Mesenchymal stem cell (in vitro differentiated cells and primary cell): ENCODE measurements at regions not wholly inside any gene's neighbourhood (a gene's known extent, or its start where the extent isn't known, plus 50 kb on each side); places are given as distances from the start of the nearest gene placed in this dataset.

Experiments used
- DNase-seq: peaks from one replicate; pipeline ENCODE4 v3.0.0-alpha.2; 2013
- H2AFZ ChIP-seq: one replicate; pipeline ENCODE4 v1.6.1; 2013; ENCODE audit warnings: low read depth, mild to moderate bottlenecking, control low read depth, inconsistent platforms, low read length, moderate library complexity
- H2AK5ac ChIP-seq: 2 replicates; pipeline ENCODE4 v1.6.1; 2013; ENCODE audit warnings: low read length, moderate library complexity, mild to moderate bottlenecking, inconsistent platforms; ENCODE audit not compliant: severe bottlenecking
- H2BK120ac ChIP-seq: one replicate; pipeline ENCODE4 v1.6.1; 2013; ENCODE audit warnings: low read depth, mild to moderate bottlenecking, inconsistent platforms, low read length, moderate library complexity
- H2BK12ac ChIP-seq, 2 experiments: one replicate each; pipeline ENCODE4 v1.6.1; 2013; ENCODE audit warnings: inconsistent platforms in 2 of 2, low read length in 2 of 2, mild to moderate bottlenecking in 2 of 2, moderate library complexity in 2 of 2, control low read depth in 1 of 2
- H2BK15ac ChIP-seq: one replicate; pipeline ENCODE4 v1.6.1; 2013; ENCODE audit warnings: mild to moderate bottlenecking, low read depth, inconsistent platforms; ENCODE audit not compliant: poor library complexity, severe bottlenecking
- H2BK5ac ChIP-seq: 2 replicates; pipeline ENCODE4 v1.6.1; 2013; ENCODE audit warnings: low read depth, mild to moderate bottlenecking, low read length, control low read depth, inconsistent platforms; ENCODE audit not compliant: poor library complexity, severe bottlenecking
- H3K14ac ChIP-seq, 2 experiments: one replicate each; pipeline ENCODE4 v1.6.1; 2013; ENCODE audit warnings: inconsistent platforms in 2 of 2, low read length in 2 of 2, control low read depth in 1 of 2, mild to moderate bottlenecking in 1 of 2, moderate library complexity in 1 of 2
- H3K18ac ChIP-seq, 2 experiments: one replicate each; pipeline ENCODE4 v1.6.1; 2013; ENCODE audit warnings: inconsistent platforms in 2 of 2, low read length in 2 of 2, control low read depth in 1 of 2, low read depth in 1 of 2, mild to moderate bottlenecking in 1 of 2
- H3K23ac ChIP-seq, 2 experiments: one replicate each; pipeline ENCODE4 v1.6.1; 2013; ENCODE audit warnings: inconsistent platforms in 2 of 2, low read length in 2 of 2, mild to moderate bottlenecking in 2 of 2, moderate library complexity in 2 of 2, control low read depth in 1 of 2
- H3K27ac ChIP-seq: 2 replicates; pipeline ENCODE4 v1.5.1; 2013; ENCODE audit warnings: mild to moderate bottlenecking, moderate library complexity, low read length, control low read depth, inconsistent platforms; ENCODE audit not compliant: poor library complexity, severe bottlenecking
- H3K27me3 ChIP-seq, 2 experiments: 2 replicates each; pipeline versions ENCODE4 v1.6.1 to v1.7.0; 2013; ENCODE audit warnings: low read length in 2 of 2, mild to moderate bottlenecking in 2 of 2, moderate library complexity in 2 of 2, control low read depth in 1 of 2, inconsistent platforms in 1 of 2; ENCODE audit not compliant: control insufficient read depth in 1 of 2, insufficient read depth in 1 of 2
- H3K36me3 ChIP-seq, 2 experiments: 2 replicates each; pipeline versions ENCODE4 v1.6.1 to v1.7.0; 2013; ENCODE audit warnings: low read length in 2 of 2, control low read depth in 1 of 2, inconsistent platforms in 1 of 2, low read depth in 1 of 2, mild to moderate bottlenecking in 1 of 2; ENCODE audit not compliant: insufficient read depth in 2 of 2, control insufficient read depth in 1 of 2
- H3K4ac ChIP-seq, 2 experiments: one replicate each; pipeline ENCODE4 v1.6.1; 2013; ENCODE audit warnings: inconsistent platforms in 2 of 2, low read length in 2 of 2, mild to moderate bottlenecking in 2 of 2, moderate library complexity in 2 of 2, control low read depth in 1 of 2, low read depth in 1 of 2
- H3K4me1 ChIP-seq: 2 replicates; pipeline ENCODE4 v1.6.1; 2013; ENCODE audit warnings: low read depth, low read length, control low read depth; ENCODE audit not compliant: control insufficient read depth, insufficient read depth
- H3K4me2 ChIP-seq: 2 replicates; pipeline ENCODE4 v1.6.1; 2013; ENCODE audit warnings: low read length, mild to moderate bottlenecking, inconsistent platforms; ENCODE audit not compliant: poor library complexity, severe bottlenecking
- H3K4me3 ChIP-seq, 2 experiments: 2 replicates each; pipeline versions ENCODE4 v1.5.1 to v1.7.0; 2013; ENCODE audit warnings: low read length in 2 of 2, mild to moderate bottlenecking in 2 of 2, control low read depth in 1 of 2, low read depth in 1 of 2; ENCODE audit not compliant: insufficient read depth in 1 of 2
- H3K79me1 ChIP-seq: replicated peaks from 2 replicates; pipeline ENCODE4 v1.6.1; 2013; ENCODE audit warnings: mild to moderate bottlenecking, control low read depth, low read length, inconsistent platforms; ENCODE audit not compliant: poor library complexity, severe bottlenecking
- H3K9ac ChIP-seq: 2 replicates; pipeline ENCODE4 v1.7.0; 2013; ENCODE audit warnings: mild to moderate bottlenecking, low read length, moderate library complexity
- H3K9me3 ChIP-seq: 2 replicates; pipeline ENCODE4 v1.7.0; 2013; ENCODE audit warnings: mild to moderate bottlenecking, low read length; ENCODE audit not compliant: control insufficient read depth
- H4K8ac ChIP-seq: one replicate; pipeline ENCODE4 v1.6.1; 2013; ENCODE audit warnings: inconsistent platforms, mild to moderate bottlenecking, low read length, moderate library complexity
- H4K91ac ChIP-seq: one replicate; pipeline ENCODE4 v1.6.1; 2013; ENCODE audit warnings: mild to moderate bottlenecking, low read length, inconsistent platforms
- WGBS: methylation state at CpG from one replicate; pipeline ENCODE4 v1.1.7; 2013; ENCODE audit warnings: mixed read lengths; 5-methylcytosine and 5-hydroxymethylcytosine counted together

GRCh38 chr3:72205297-72205826, 420.4 kb upstream of the PROK2 start:
- 70% methylated on average over 6 of the region's 8 CpGs for WGBS
- H3K27me3 ChIP-seq, result peaks cover 40 to 47% of the 10 kb centered on the region in 2 experiments
- DNase-seq, result no peak

DNA sequence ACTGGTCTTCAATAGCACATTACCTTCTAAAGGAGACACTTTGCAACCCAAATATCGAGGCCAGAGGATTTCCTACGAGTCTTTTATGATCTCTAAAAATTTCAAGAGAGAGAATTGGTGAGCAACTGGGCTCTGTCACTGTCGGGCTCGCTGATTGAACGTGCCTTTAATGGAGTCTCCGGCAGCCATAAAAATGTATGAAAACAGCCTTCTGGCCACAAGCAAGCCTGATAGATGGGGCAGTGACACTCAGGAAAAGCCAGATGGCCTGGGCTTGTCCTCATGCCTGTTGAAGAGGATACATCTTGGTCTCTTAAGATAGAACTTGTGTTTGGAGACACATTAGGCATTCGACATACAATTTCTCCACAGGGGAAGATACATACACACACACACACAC, 419.5 kb upstream of the PROK2 start:
- H3K23ac ChIP-seq, result no peak overlapping the region
- H2AK5ac ChIP-seq, result no peak overlapping the region
- no peak overlapping the region for H3K18ac ChIP-seq
- H3K79me1 ChIP-seq, result no peaks in the 10 kb centered on the region
- H3K4me2 ChIP-seq, result no peak overlapping the region
- no peak overlapping the region for H2BK12ac ChIP-seq
- H3K4ac ChIP-seq, result no peak overlapping the region
- H4K8ac ChIP-seq, result no peak overlapping the region
- no peak overlapping the region for H2BK15ac ChIP-seq
- no peak overlapping the region for H4K91ac ChIP-seq
- no peak overlapping the region for H3K9ac ChIP-seq
- H3K4me1 ChIP-seq, result no peaks in the 10 kb centered on the region
- 9% methylated on average over 7 of the region's 7 CpGs for WGBS
- no peak for DNase-seq
- H3K27me3 ChIP-seq, result peaks cover 31 to 43% of the 10 kb centered on the region in 2 experiments
- H3K27ac ChIP-seq, result no peak overlapping the region
- H2AFZ ChIP-seq, result no peak overlapping the region
- H3K4me3 ChIP-seq, result no peak overlapping the region
- no peak overlapping the region for H2BK120ac ChIP-seq
- no peak overlapping the region for H2BK5ac ChIP-seq
- no peaks in the 10 kb centered on the region for H3K36me3 ChIP-seq
- peaks cover 17% of the 10 kb centered on the region for H3K9me3 ChIP-seq
- no peak overlapping the region for H3K14ac ChIP-seq

More at GRCh38 chr3:72205297-72205826, 420.4 kb upstream of the PROK2 start:
- Histone ChIP-seq H2AK5ac (no peak overlapping the region), H3K79me1 (no peaks in the 10 kb centered on the region), H3K4me3 (no peak overlapping the region), H3K36me3 (no peaks in the 10 kb centered on the region), H3K23ac (no peak overlapping the region), H3K4ac (no peak overlapping the region), H3K4me2 (no peak overlapping the region), H4K91ac (no peak overlapping the region), H2BK5ac (no peak overlapping the region), H4K8ac (no peak overlapping the region), H3K14ac (no peak overlapping the region), H2BK120ac (no peak overlapping the region), H2BK12ac (no peak overlapping the region), H3K9me3 (peaks cover 11% of the 10 kb centered on the region), H3K18ac (no peak overlapping the region), H2BK15ac (no peak overlapping the region), H2AFZ (no peak overlapping the region), H3K4me1 (no peaks in the 10 kb centered on the region), H3K9ac (no peak overlapping the region), H3K27ac (no peak overlapping the region)

- WGBS, result 56% methylated on average over 7 of the region's 8 CpGs
- no peak overlapping the region for H3K4me2 ChIP-seq
These were observed 418.8 kb upstream of the PROK2 start for GRCh38 chr3:72203613-72204349.

GRCh38 chr3:72203105-72203504, 418.2 kb upstream of the PROK2 start:
- WGBS, result 90% methylated on average over 3 of the region's 4 CpGs
- H3K79me1 ChIP-seq, result no peaks in the 10 kb centered on the region
- peaks cover 17% of the 10 kb centered on the region for H3K9me3 ChIP-seq
- peaks cover 25 to 45% of the 10 kb centered on the region in 2 experiments for H3K27me3 ChIP-seq
- no peak overlapping the region for H3K9ac ChIP-seq
- H3K36me3 ChIP-seq, result no peaks in the 10 kb centered on the region
- no peak overlapping the region for H3K4me3 ChIP-seq
- no peak overlapping the region for H2AFZ ChIP-seq
- H2BK12ac ChIP-seq, result no peak overlapping the region
- H2BK120ac ChIP-seq, result no peak overlapping the region
- no peak overlapping the region for H4K91ac ChIP-seq
- H2BK5ac ChIP-seq, result no peak overlapping the region
- no peak overlapping the region for H3K4ac ChIP-seq
- H3K23ac ChIP-seq, result no peak overlapping the region
- DNase-seq, result no peak
- no peak overlapping the region for H4K8ac ChIP-seq
- H3K4me1 ChIP-seq, result no peaks in the 10 kb centered on the region
- H2BK15ac ChIP-seq, result no peak overlapping the region
- H3K4me2 ChIP-seq, result no peak overlapping the region
- H3K18ac ChIP-seq, result no peak overlapping the region
- no peak overlapping the region for H3K14ac ChIP-seq
- no peak overlapping the region for H2AK5ac ChIP-seq
- H3K27ac ChIP-seq, result no peak overlapping the region

More at GRCh38 chr3:72203613-72204349, 418.8 kb upstream of the PROK2 start:
- Histone ChIP-seq H3K14ac (no peak overlapping the region), H2BK12ac (no peak overlapping the region), H2BK15ac (no peak overlapping the region), H2BK5ac (no peak overlapping the region), H3K27ac (no peak overlapping the region), H2BK120ac (no peak overlapping the region), H3K36me3 (no peaks in the 10 kb centered on the region), H3K9me3 (peaks cover 17% of the 10 kb centered on the region), H3K18ac (no peak overlapping the region), H3K27me3 (peaks cover 30 to 47% of the 10 kb centered on the region in 2 experiments), H2AK5ac (no peak overlapping the region), H4K8ac (no peak overlapping the region), H3K9ac (no peak overlapping the region), H4K91ac (no peak overlapping the region), H3K23ac (no peak overlapping the region), H3K4ac (no peak overlapping the region), H2AFZ (no peak overlapping the region), H3K4me3 (no peak overlapping the region), H3K79me1 (no peaks in the 10 kb centered on the region), H3K4me1 (no peaks in the 10 kb centered on the region)
- no peak for DNase-seq
